Stomach (tissue), 4 donors: ENCODE measurements at regions not wholly inside any gene's neighbourhood (a gene's known extent, or its start where the extent isn't known, plus 50 kb on each side); places are given as distances from the start of the nearest gene placed in this dataset.

Experiments
- CTCF ChIP-seq, 7 experiments: fragments of 450-650 bp in 4 of 7; fragments of 200-600 bp in 3 of 7; sonication (generic) in 3 of 7; IDR thresholded peaks; one replicate each; pipeline ENCODE4 v1.5.1; 2016 to 2019; ENCODE audit warnings: antibody characterized with exemption in 7 of 7, control low read depth in 2 of 7, mild to moderate bottlenecking in 1 of 7
- POLR2A ChIP-seq, 4 donors: fragments of 450-650 bp; IDR thresholded peaks; one replicate each; pipeline ENCODE4 v1.6.1; 2016; ENCODE audit warnings: antibody characterized with exemption in 4 of 4, control low read depth in 2 of 4, mild to moderate bottlenecking in 1 of 4, moderate library complexity in 1 of 4

GRCh38 chr5:110085826-110086225, 396.1 kb downstream of the MAN2A1 start:
- no peak for TF ChIP-seq POLR2A (IDR thresholded peaks at IDR 0.05)
- no peak for TF ChIP-seq CTCF (IDR thresholded peaks at IDR 0.05)
